HEK293 (cell line): ENCODE measurements at regions not wholly inside any gene's neighbourhood (a gene's known extent, or its start where the extent isn't known, plus 50 kb on each side); places are given as distances from the start of the nearest gene placed in this dataset.

Source experiments
- CTCF ChIA-PET: fragments of 350-600 bp; formaldehyde crosslinking; extraction: SDS; loops from one replicate; lab custom pipeline; 2021; ENCODE audit warnings: antibody characterized with exemption; lab: Yijun Ruan, JAX
- POLR2A ChIA-PET: fragments of 300-600 bp; formaldehyde crosslinking; extraction: SDS; loops from one replicate; lab custom pipeline; 2020; ENCODE audit warnings: antibody characterized with exemption, inconsistent platforms; lab: Yijun Ruan, JAX
- H3K27ac ChIP-seq: fragments of 200-500 bp; sonication (Bioruptor generic); 2 replicates; pipeline ENCODE4 v1.5.1; 2014; ENCODE audit warnings: low read depth, low read length, control low read depth, inconsistent platforms; ENCODE audit errors: extremely low read depth
- H3K36me3 ChIP-seq, 2 experiments: fragments of 200-500 bp in 1 of 2; sonication (Bioruptor generic) in 1 of 2; 1 replicate in 1 of 2; 2 replicates in 1 of 2; pipeline ENCODE4 v1.5.1; 2014 to 2017; ENCODE audit warnings: inconsistent platforms in 2 of 2, low read length in 2 of 2; ENCODE audit not compliant: control insufficient read depth in 2 of 2, insufficient read depth in 1 of 2
- H3K4me1 ChIP-seq: fragments of 200-500 bp; sonication (Bioruptor generic); 2 replicates; pipeline ENCODE4 v1.5.1; 2014; ENCODE audit warnings: mild to moderate bottlenecking, low read length, inconsistent platforms; ENCODE audit not compliant: control insufficient read depth, insufficient read depth
- H3K4me3 ChIP-seq: 2 replicates; pipeline ENCODE4 v1.5.1; 2011; ENCODE audit warnings: low read depth, mild to moderate bottlenecking, control low read depth, low read length, moderate library complexity
- H3K9me3 ChIP-seq: fragments of 200-500 bp; sonication (Bioruptor generic); 2 replicates; pipeline ENCODE4 v1.5.1; 2014; ENCODE audit warnings: low read depth, low read length, inconsistent platforms; ENCODE audit not compliant: control insufficient read depth, insufficient read depth
- GFI1B ChIP-seq: fragments of 450-650 bp; formaldehyde crosslinking; IDR thresholded peaks from 2 replicates; pipeline ENCODE4 v1.5.1; 2016; ENCODE audit warnings: missing biosample characterization, missing genetic modification characterization
- ZFHX2 ChIP-seq: fragments of 450-650 bp; formaldehyde crosslinking; conservative IDR thresholded peaks from 2 replicates; pipeline ENCODE4 v1.5.1; 2016; ENCODE audit warnings: missing biosample characterization, missing genetic modification characterization
- ZIC2 ChIP-seq: fragments of 450-650 bp; formaldehyde crosslinking; IDR thresholded peaks from 2 replicates; pipeline ENCODE4 v1.5.1; 2016; ENCODE audit warnings: missing biosample characterization, missing genetic modification characterization
- ZNF26 ChIP-seq: fragments of 450-650 bp; formaldehyde crosslinking; IDR thresholded peaks from 2 replicates; pipeline ENCODE4 v1.5.1; 2016; ENCODE audit warnings: missing biosample characterization, missing genetic modification characterization
- ZNF48 ChIP-seq: fragments of 450-650 bp; formaldehyde crosslinking; IDR thresholded peaks from 2 replicates; pipeline ENCODE4 v1.5.1; 2016; ENCODE audit warnings: missing biosample characterization, missing genetic modification characterization
- ZNF510 ChIP-seq: fragments of 450-650 bp; formaldehyde crosslinking; IDR thresholded peaks from 2 replicates; pipeline ENCODE4 v1.5.1; 2018; ENCODE audit warnings: mild to moderate bottlenecking, missing genetic modification characterization, missing biosample characterization; ENCODE audit not compliant: insufficient replicate concordance
- ZNF549 ChIP-seq: fragments of 450-650 bp; IDR thresholded peaks from 2 replicates; pipeline ENCODE4 v1.5.1; 2018; ENCODE audit warnings: missing biosample characterization, missing genetic modification characterization, mild to moderate bottlenecking, inconsistent platforms, moderate library complexity
- ZNF558 ChIP-seq: fragments of 450-650 bp; formaldehyde crosslinking; IDR thresholded peaks from 2 replicates; pipeline ENCODE4 v1.5.1; 2016; ENCODE audit warnings: missing biosample characterization, missing genetic modification characterization
- ZNF596 ChIP-seq: fragments of 450-650 bp; IDR thresholded peaks from 2 replicates; pipeline ENCODE4 v1.5.0; 2018; ENCODE audit warnings: missing biosample characterization, mild to moderate bottlenecking, missing genetic modification characterization, moderate library complexity
- ZNF624 ChIP-seq: fragments of 450-650 bp; formaldehyde crosslinking; IDR thresholded peaks from 2 replicates; pipeline ENCODE4 v1.5.1; 2017; ENCODE audit warnings: missing biosample characterization, missing genetic modification characterization
- ZNF645 ChIP-seq: fragments of 450-650 bp; formaldehyde crosslinking; IDR thresholded peaks from 2 replicates; pipeline ENCODE4; 2016; ENCODE audit warnings: missing biosample characterization, missing genetic modification characterization
- ZNF658 ChIP-seq: fragments of 450-650 bp; formaldehyde crosslinking; IDR thresholded peaks from 2 replicates; pipeline ENCODE4; 2016; ENCODE audit warnings: missing biosample characterization, missing genetic modification characterization
- ZNF768 ChIP-seq: fragments of 450-650 bp; formaldehyde crosslinking; IDR thresholded peaks from 2 replicates; pipeline ENCODE4 v1.5.1; 2018; ENCODE audit warnings: missing biosample characterization, mild to moderate bottlenecking, missing genetic modification characterization
- ZNF830 ChIP-seq: fragments of 450-650 bp; IDR thresholded peaks from 2 replicates; pipeline ENCODE4 v1.5.0; 2018; ENCODE audit warnings: missing biosample characterization, missing genetic modification characterization, low read depth, mild to moderate bottlenecking, moderate library complexity
- ZSCAN16 ChIP-seq: fragments of 450-650 bp; formaldehyde crosslinking; IDR thresholded peaks from 2 replicates; pipeline ENCODE4 v1.5.1; 2016; ENCODE audit warnings: missing biosample characterization, missing genetic modification characterization
- TF ChIP-seq, protein P1 (sequence below): fragments of 450-650 bp; formaldehyde crosslinking; IDR thresholded peaks from 2 replicates; pipeline ENCODE4 v1.5.1; 2017; ENCODE audit warnings: missing biosample characterization, missing genetic modification characterization

GRCh38 chr2:60383401-60384143 is 169.9 kb downstream of the BCL11A start (continued):
- TF ChIP-seq ZNF768 (tag by site-specific recombination) (no peak), ZSCAN16 (tag by site-specific recombination) (no peak), ZNF26 (tag by site-specific recombination) (no peak), ZNF48 (tag by site-specific recombination) (no peak)

DNA sequence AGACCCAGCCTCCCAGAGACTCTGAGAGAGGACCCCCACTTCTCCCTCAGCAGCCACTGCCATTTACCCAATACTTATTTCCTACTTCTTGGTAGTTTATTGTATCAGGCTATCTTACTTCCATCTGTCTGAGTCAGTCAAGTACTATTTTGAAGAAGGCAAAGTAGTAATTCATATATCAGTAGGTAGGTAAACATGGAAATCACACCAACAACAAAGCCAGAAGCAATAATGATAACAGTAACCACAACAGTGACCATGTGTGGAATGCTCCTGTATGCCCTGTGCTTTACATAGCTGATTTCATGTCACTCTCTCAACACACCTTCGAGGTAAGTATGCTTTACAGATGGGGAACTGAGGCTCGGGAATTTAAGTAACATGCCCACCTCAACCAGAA is 173.0 kb downstream of the BCL11A start:
- CTCF ChIA-PET: interaction anchor here (0.8 kb wide), 1 partner anchor 170 kb away, joined by 3 read pairs; no protein-coding TSS in a partner anchor
- H3K36me3 ChIP-seq: no peaks in the 10 kb centered on the region
- no peaks in the 10 kb centered on the region for H3K4me1 ChIP-seq
- H3K27ac ChIP-seq: no peak overlapping the region
- TF ChIP-seq ZNF658 (tag by site-specific recombination): no peak
- TF ChIP-seq ZNF510 (tag by site-specific recombination): no peak
- no peak for TF ChIP-seq ZIC2 (tag by site-specific recombination)
- TF ChIP-seq, all 188 proteins: peak for 0
- POLR2A ChIA-PET: no interaction called here
- no peaks in the 10 kb centered on the region for H3K9me3 ChIP-seq
- H3K4me3 ChIP-seq: no peak overlapping the region

- Histone ChIP-seq H3K4me1 (no peaks in the 10 kb centered on the region), H3K27ac (no peak overlapping the region), H3K4me3 (no peak overlapping the region)
- CTCF ChIA-PET: no interaction called here
- POLR2A ChIA-PET: no interaction called here
- TF ChIP-seq ZNF624 (tag by site-specific recombination) (no peak), ZFHX2 (tag by site-specific recombination) (no peak), ZNF645 (tag by site-specific recombination) (no peak), ZNF510 (tag by site-specific recombination) (no peak), GFI1B (tag by site-specific recombination) (no peak), ZNF596 (tag by site-specific recombination) (no peak), ZNF549 (tag by site-specific recombination) (no peak), ZNF558 (tag by site-specific recombination) (no peak), ZNF830 (tag by site-specific recombination) (no peak)
- TF ChIP-seq, protein P1, sequence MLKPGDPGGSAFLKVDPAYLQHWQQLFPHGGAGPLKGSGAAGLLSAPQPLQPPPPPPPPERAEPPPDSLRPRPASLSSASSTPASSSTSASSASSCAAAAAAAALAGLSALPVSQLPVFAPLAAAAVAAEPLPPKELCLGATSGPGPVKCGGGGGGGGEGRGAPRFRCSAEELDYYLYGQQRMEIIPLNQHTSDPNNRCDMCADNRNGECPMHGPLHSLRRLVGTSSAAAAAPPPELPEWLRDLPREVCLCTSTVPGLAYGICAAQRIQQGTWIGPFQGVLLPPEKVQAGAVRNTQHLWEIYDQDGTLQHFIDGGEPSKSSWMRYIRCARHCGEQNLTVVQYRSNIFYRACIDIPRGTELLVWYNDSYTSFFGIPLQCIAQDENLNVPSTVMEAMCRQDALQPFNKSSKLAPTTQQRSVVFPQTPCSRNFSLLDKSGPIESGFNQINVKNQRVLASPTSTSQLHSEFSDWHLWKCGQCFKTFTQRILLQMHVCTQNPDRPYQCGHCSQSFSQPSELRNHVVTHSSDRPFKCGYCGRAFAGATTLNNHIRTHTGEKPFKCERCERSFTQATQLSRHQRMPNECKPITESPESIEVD (tag by site-specific recombination): no peak
- TF ChIP-seq, all 188 proteins: peak for 0
- H3K9me3 ChIP-seq: no peaks in the 10 kb centered on the region
- no peaks in the 10 kb centered on the region for H3K36me3 ChIP-seq
These were observed 173.8 kb downstream of the BCL11A start for GRCh38 chr2:60379684-60380083.
